Glutamatergic neuron (in vitro differentiated cells): ENCODE measurements at regions not wholly inside any gene's neighbourhood (a gene's known extent, or its start where the extent isn't known, plus 50 kb on each side); places are given as distances from the start of the nearest gene placed in this dataset.
A peak's percentile ranks its signal among the peaks of the same experiment; 100 is the strongest.

Experiments
- DNase-seq: peaks from one replicate; pipeline ENCODE4 v3.0.0; 2022
- H3K27ac Mint-ChIP-seq: one replicate; pipeline ENCODE4 v1.8.0; 2020; ENCODE audit warnings: mild to moderate bottlenecking, mixed read lengths, inconsistent platforms; ENCODE audit not compliant: unreplicated experiment
- H3K27me3 Mint-ChIP-seq: one replicate; pipeline ENCODE4 v1.8.0; 2020; ENCODE audit warnings: mild to moderate bottlenecking, moderate library complexity, mixed read lengths, inconsistent platforms; ENCODE audit not compliant: unreplicated experiment
- H3K36me3 Mint-ChIP-seq: one replicate; pipeline ENCODE4 v1.8.0; 2020; ENCODE audit warnings: mild to moderate bottlenecking, mixed read lengths, inconsistent platforms; ENCODE audit not compliant: unreplicated experiment
- H3K4me1 Mint-ChIP-seq: one replicate; pipeline ENCODE4 v1.8.0; 2020; ENCODE audit warnings: mild to moderate bottlenecking, low read depth, mixed read lengths, inconsistent platforms; ENCODE audit not compliant: unreplicated experiment
- H3K4me3 Mint-ChIP-seq: one replicate; pipeline ENCODE4 v1.8.0; 2020; ENCODE audit warnings: mild to moderate bottlenecking, mixed read lengths, inconsistent platforms; ENCODE audit not compliant: unreplicated experiment
- H3K9me3 Mint-ChIP-seq: one replicate; pipeline ENCODE4 v1.8.0; 2020; ENCODE audit warnings: mild to moderate bottlenecking, moderate library complexity, mixed read lengths, inconsistent platforms; ENCODE audit not compliant: unreplicated experiment
- CTCF ChIP-seq: fragments of 200-600 bp; sonication (generic); IDR thresholded peaks from one replicate; pipeline ENCODE4 v1.5.0; 2021; ENCODE audit not compliant: partially characterized antibody, unreplicated experiment

GRCh38 chr6:95084867-95085266, 492.5 kb upstream of the MANEA start:
- no peak for TF ChIP-seq CTCF
- no peak overlapping the region for H3K27ac Mint-ChIP-seq
- DNase-seq: no peak
- H3K4me3 Mint-ChIP-seq: no peak overlapping the region
- no peaks in the 10 kb centered on the region for H3K36me3 Mint-ChIP-seq
- H3K4me1 Mint-ChIP-seq: peaks cover 2% of the 10 kb centered on the region
- H3K27me3 Mint-ChIP-seq: no peaks in the 10 kb centered on the region
- no peaks in the 10 kb centered on the region for H3K9me3 Mint-ChIP-seq

- H3K27ac Mint-ChIP-seq: no peak overlapping the region
- DNase-seq: no peak
- no peaks in the 10 kb centered on the region for H3K27me3 Mint-ChIP-seq
- no peak overlapping the region for H3K4me3 Mint-ChIP-seq
- H3K4me1 Mint-ChIP-seq: peaks cover 2% of the 10 kb centered on the region
- no peaks in the 10 kb centered on the region for H3K36me3 Mint-ChIP-seq
- no peaks in the 10 kb centered on the region for H3K9me3 Mint-ChIP-seq
- no peak for TF ChIP-seq CTCF
Measured at GRCh38 chr6:95087394-95088097, 489.8 kb upstream of the MANEA start.

GRCh38 chr6:95091823-95092436, 485.4 kb upstream of the MANEA start:
- Mint-ChIP-seq H3K36me3 (no peaks in the 10 kb centered on the region), H3K4me1 (peaks cover 2% of the 10 kb centered on the region)

GRCh38 chr6:95093154-95093553, 484.2 kb upstream of the MANEA start:
- H3K9me3 Mint-ChIP-seq: no peaks in the 10 kb centered on the region
- no peaks in the 10 kb centered on the region for H3K27me3 Mint-ChIP-seq
- no peaks in the 10 kb centered on the region for H3K4me1 Mint-ChIP-seq
- H3K27ac Mint-ChIP-seq: no peak overlapping the region
- no peaks in the 10 kb centered on the region for H3K36me3 Mint-ChIP-seq
- no peak for TF ChIP-seq CTCF
- no peak for DNase-seq
- H3K4me3 Mint-ChIP-seq: no peak overlapping the region

More at GRCh38 chr6:95091823-95092436, 485.4 kb upstream of the MANEA start:
- TF ChIP-seq CTCF: peak; percentile 67
- Mint-ChIP-seq H3K27ac (no peak overlapping the region), H3K27me3 (no peaks in the 10 kb centered on the region), H3K9me3 (no peaks in the 10 kb centered on the region), H3K4me3 (no peak overlapping the region)
- no peak for DNase-seq
